Spleen (tissue), 11 donors: ENCODE measurements at regions not wholly inside any gene's neighbourhood (a gene's known extent, or its start where the extent isn't known, plus 50 kb on each side); places are given as distances from the start of the nearest gene placed in this dataset.

Source experiments
- DNase-seq: peaks from one replicate; pipeline ENCODE4 v3.0.0-alpha.2; 2020
- H3K27ac ChIP-seq, 8 donors: fragments of 200-600 bp; sonication (generic) in 7 of 8; 1 replicate in 4 of 8; 2 replicates in 4 of 8; pipeline versions ENCODE4 v1.5.0 to v1.8.0; 2016 to 2021; ENCODE audit warnings: inconsistent platforms in 4 of 8, mild to moderate bottlenecking in 4 of 8, moderate library complexity in 1 of 8
- H3K27me3 ChIP-seq, 7 donors: fragments of 200-600 bp; sonication (generic) in 6 of 7; replicated peaks in 1 of 7; 1 replicate in 4 of 7; 2 replicates in 3 of 7; pipeline versions ENCODE4 v1.5.0 to v1.8.0; 2016 to 2021; ENCODE audit warnings: inconsistent platforms in 3 of 7, mild to moderate bottlenecking in 1 of 7
- H3K36me3 ChIP-seq, 6 donors: fragments of 200-600 bp; sonication (generic) in 5 of 6; 1 replicate in 4 of 6; 2 replicates in 2 of 6; pipeline versions ENCODE4 v1.5.0 to v1.8.0; 2016 to 2021; ENCODE audit warnings: inconsistent platforms in 2 of 6
- H3K4me1 ChIP-seq, 6 donors: fragments of 200-600 bp; sonication (generic) in 5 of 6; 1 replicate in 3 of 6; 2 replicates in 3 of 6; pipeline versions ENCODE4 v1.5.0 to v1.8.0; 2016 to 2021; ENCODE audit warnings: inconsistent platforms in 3 of 6
- H3K4me3 ChIP-seq, 8 donors: fragments of 200-600 bp; sonication (generic) in 7 of 8; 1 replicate in 4 of 8; 2 replicates in 4 of 8; pipeline versions ENCODE4 v1.5.0 to v1.8.0; 2016 to 2021; ENCODE audit warnings: inconsistent platforms in 4 of 8, mild to moderate bottlenecking in 4 of 8, moderate library complexity in 2 of 8
- H3K9me3 ChIP-seq, 8 donors: fragments of 200-600 bp; sonication (generic) in 7 of 8; 1 replicate in 4 of 8; 2 replicates in 4 of 8; pipeline versions ENCODE4 v1.5.0 to v1.8.0; 2016 to 2021; ENCODE audit warnings: inconsistent platforms in 4 of 8
- CTCF ChIP-seq, 11 experiments: fragments of 200-600 bp in 7 of 11; fragments of 450-650 bp in 4 of 11; sonication (generic) in 4 of 11; IDR thresholded peaks in 8 of 11; conservative IDR thresholded peaks in 3 of 11; 1 replicate in 7 of 11; 2 replicates in 4 of 11; pipeline versions ENCODE4 v1.4.0 to v1.8.0; 2016 to 2021; ENCODE audit warnings: antibody characterized with exemption in 11 of 11, inconsistent platforms in 4 of 11, mild to moderate bottlenecking in 1 of 11
- POLR2A ChIP-seq, 3 donors: fragments of 450-650 bp; IDR thresholded peaks; one replicate each; pipeline ENCODE4 v1.5.1; 2017; ENCODE audit warnings: antibody characterized with exemption in 3 of 3, mild to moderate bottlenecking in 1 of 3
- POLR2AphosphoS5 ChIP-seq, 3 donors: sonication (generic); formaldehyde crosslinking; IDR thresholded peaks; one replicate each; pipeline ENCODE4 v1.5.1; 2017; ENCODE audit warnings: antibody characterized with exemption in 3 of 3
- WGBS, 5 donors: extraction: QIAGEN DNeasy Blood & Tissue Kit in 3 of 5; methylation state at CpG; one replicate each; pipeline versions ENCODE4 v1.1.5 to v1.1.7; 2013 to 2018; 5-methylcytosine and 5-hydroxymethylcytosine counted together
- intact Hi-C: fragments of 100-400 bp; cut with DNase I; formaldehyde crosslinking; loops from one replicate; pipeline ENCODE4 v1.15.0; 2023; ENCODE audit warnings: low total_unique reads
- donor health status: healthy with polysubstance abuse.
- donor health status: DM: no; HTN: no; CAD: no; lungs with moderate emphysema.
- donor health status: DM: no; HTN: no; CAD: no.
- donor health status: Bipolar disorder and iron deficiency.
- donor health status: healthy.
- donor health status: DM: no; HTN: no; CAD: no.
- donor health status: DM: yes; HTN: yes; CAD: no.

DNA sequence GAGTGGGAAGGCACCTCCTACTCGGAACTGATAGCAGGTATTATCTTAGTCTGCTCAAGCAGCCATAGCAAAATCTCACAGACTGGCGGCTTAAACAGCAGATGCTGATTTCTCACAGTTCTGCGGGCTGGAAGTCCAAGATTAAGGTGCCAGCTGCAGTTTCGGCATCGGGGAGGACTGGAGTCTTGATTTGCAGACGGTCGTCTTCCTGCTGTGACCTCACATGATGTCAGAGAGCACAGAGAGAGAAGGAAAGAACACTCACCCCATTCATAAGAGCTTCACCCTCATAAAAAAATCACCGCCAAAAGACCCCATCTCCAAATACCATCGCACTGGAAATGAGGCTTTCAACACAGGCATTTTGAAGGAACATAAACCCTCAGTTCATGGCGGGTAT, 216.5 kb upstream of the PITRM1 start:
- TF ChIP-seq POLR2AphosphoS5 (IDR thresholded peaks at IDR 0.05): no peak
- no peak for TF ChIP-seq POLR2A (IDR thresholded peaks at IDR 0.05)
- no peak for TF ChIP-seq CTCF (IDR thresholded peaks at IDR 0.05 in 8 of 11, conservative IDR thresholded peaks at IDR 0.05 in 3 of 11)
- no peak for DNase-seq
- WGBS, 5 donors: 69 to 86% (median 83%) methylated on average over 10 of the region's 10 CpGs
- Histone ChIP-seq H3K27ac (no peak overlapping the region), H3K9me3 (peaks cover 0 to 23% (median 12%) of the 10 kb centered on the region in 8 donors), H3K4me1 (no peaks in the 10 kb centered on the region), H3K27me3 (no peaks in the 10 kb centered on the region), H3K4me3 (no peak overlapping the region), H3K36me3 (no peaks in the 10 kb centered on the region)
- intact Hi-C loops: no loop called here

DNA sequence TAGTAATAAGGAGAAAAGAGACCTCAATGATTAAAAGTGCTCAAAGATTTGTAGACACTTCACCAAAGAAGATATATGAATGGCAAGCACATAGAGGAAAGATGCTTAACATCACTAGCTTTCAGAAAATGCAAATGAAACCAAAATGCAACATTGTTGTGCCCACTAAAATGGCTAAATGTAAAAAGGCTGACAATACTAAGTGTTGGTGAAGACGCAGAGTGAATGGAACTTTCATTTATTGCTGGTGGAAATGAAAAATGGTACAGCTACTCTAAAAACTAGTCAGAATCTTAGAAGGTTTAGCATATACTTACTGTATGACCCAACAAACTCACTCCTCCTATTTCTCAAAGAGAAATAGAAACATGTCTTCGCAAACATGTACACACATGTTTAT, 212.9 kb upstream of the PITRM1 start:
- intact Hi-C loops: no loop called here
- Histone ChIP-seq H3K27ac (no peak overlapping the region), H3K4me3 (no peak overlapping the region), H3K9me3 (peaks cover 0 to 26% (median 12%) of the 10 kb centered on the region in 8 donors), H3K36me3 (no peaks in the 10 kb centered on the region), H3K4me1 (no peaks in the 10 kb centered on the region), H3K27me3 (no peaks in the 10 kb centered on the region)
- no peak for TF ChIP-seq POLR2AphosphoS5 (IDR thresholded peaks at IDR 0.05)
- WGBS, 5 donors: 90 to 98% (median 94%) methylated on average over 2 of the region's 2 CpGs
- no peak for DNase-seq

DNA sequence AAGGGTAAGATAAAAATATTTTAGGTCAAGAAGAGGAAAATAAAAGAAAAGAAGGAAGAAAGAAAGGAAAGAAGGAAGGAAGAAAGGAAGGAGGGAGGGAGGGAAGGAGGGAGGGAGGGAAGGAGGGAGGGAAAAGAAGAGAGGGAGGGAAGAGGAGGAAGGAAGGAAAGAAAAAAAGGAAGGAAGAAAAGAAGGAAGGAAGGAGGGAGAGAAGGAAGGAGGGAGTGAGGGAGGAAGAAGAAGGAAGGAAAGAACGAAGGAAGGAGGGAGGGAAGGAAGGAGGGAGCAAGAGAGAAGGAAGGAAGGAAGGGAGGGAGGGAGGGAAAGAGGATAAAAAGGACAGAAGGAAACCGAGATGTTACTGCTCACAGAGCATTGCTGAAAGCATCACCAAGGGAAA, 209.5 kb upstream of the PITRM1 start:
- no peak overlapping the region for H3K27ac ChIP-seq
- TF ChIP-seq POLR2A (IDR thresholded peaks at IDR 0.05): no peak
- no peak for TF ChIP-seq POLR2AphosphoS5 (IDR thresholded peaks at IDR 0.05)
- DNase-seq: no peak
- H3K9me3 ChIP-seq: peaks cover 0 to 34% (median 17%) of the 10 kb centered on the region in 8 donors
- H3K27me3 ChIP-seq: no peaks in the 10 kb centered on the region
- H3K4me1 ChIP-seq: no peaks in the 10 kb centered on the region
- no peak overlapping the region for H3K4me3 ChIP-seq
- intact Hi-C loops: no loop called here
- 58 to 73% (median 68%) methylated on average over 2 of the region's 2 CpGs for WGBS, 5 donors
- no peaks in the 10 kb centered on the region for H3K36me3 ChIP-seq

- Histone ChIP-seq H3K27me3 (no peaks in the 10 kb centered on the region), H3K27ac (no peak overlapping the region), H3K4me1 (no peaks in the 10 kb centered on the region), H3K4me3 (no peak overlapping the region), H3K36me3 (no peaks in the 10 kb centered on the region), H3K9me3 (peaks cover 0 to 23% (median 12%) of the 10 kb centered on the region in 8 donors)
- intact Hi-C loops: no loop called here
- WGBS, 5 donors: 86 to 93% (median 92%) methylated on average over 7 of the region's 7 CpGs
- no peak for TF ChIP-seq POLR2A (IDR thresholded peaks at IDR 0.05)
- no peak for TF ChIP-seq CTCF (IDR thresholded peaks at IDR 0.05 in 8 of 11, conservative IDR thresholded peaks at IDR 0.05 in 3 of 11)
- no peak for TF ChIP-seq POLR2AphosphoS5 (IDR thresholded peaks at IDR 0.05)
- no peak for DNase-seq
These were observed 207.9 kb upstream of the PITRM1 start for GRCh38 chr10:3380406-3381050.

DNA sequence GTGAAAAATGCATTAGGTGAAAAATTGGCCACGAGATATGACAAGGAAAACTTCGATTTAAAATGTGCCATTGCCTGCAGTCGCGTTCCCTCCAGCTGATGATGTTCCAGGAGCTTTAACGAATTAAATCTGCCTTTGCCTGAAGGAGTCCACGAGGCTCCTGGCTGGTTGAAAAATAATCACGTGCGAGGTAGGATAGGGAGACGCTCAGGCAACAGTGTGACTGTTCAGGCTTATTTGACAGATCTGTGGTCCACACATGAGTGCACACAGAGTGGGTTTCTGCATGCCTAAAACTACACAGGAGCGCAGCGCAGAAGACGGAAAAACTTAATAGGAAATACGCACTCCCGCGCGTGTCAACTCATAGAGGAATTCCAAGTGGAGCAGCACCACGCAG, 204.0 kb upstream of the PITRM1 start:
- WGBS, 5 donors: 90 to 96% (median 95%) methylated on average over 17 of the region's 17 CpGs
- no peak for TF ChIP-seq POLR2A (IDR thresholded peaks at IDR 0.05)
- no peak for TF ChIP-seq POLR2AphosphoS5 (IDR thresholded peaks at IDR 0.05)
- TF ChIP-seq CTCF (IDR thresholded peaks at IDR 0.05 in 8 of 11, conservative IDR thresholded peaks at IDR 0.05 in 3 of 11): no peak

More for the DNA sequence above, 204.0 kb upstream of the PITRM1 start:
- no peaks in the 10 kb centered on the region for H3K27me3 ChIP-seq
- no peaks in the 10 kb centered on the region for H3K36me3 ChIP-seq
- peaks cover 0 to 12% (median 4%) of the 10 kb centered on the region in 8 donors for H3K9me3 ChIP-seq
- H3K4me3 ChIP-seq: no peak overlapping the region
- no peak for DNase-seq
- no peaks in the 10 kb centered on the region for H3K4me1 ChIP-seq
- no peak overlapping the region for H3K27ac ChIP-seq
- intact Hi-C loops: no loop called here
